ENCODE measurements at regions not wholly inside any gene's neighbourhood (a gene's known extent, or its start where the extent isn't known, plus 50 kb on each side); places are given as distances from the start of the nearest gene placed in this dataset.

GRCh38 chr20:51306081-51306480 lies 236.4 kb downstream of the NFATC2 start:
- FAIRE-seq = no peak
- no peak for DNase-seq (ENCODE audit: insufficient read length, low spot score)

- FAIRE-seq = no peak
These were observed 237.0 kb downstream of the NFATC2 start for GRCh38 chr20:51305316-51306052.

GRCh38 chr20:51303731-51304670 lies 238.5 kb downstream of the NFATC2 start:
- FAIRE-seq = no peak
- DNase-seq (ENCODE audit: insufficient read length, low spot score) = no peak

More at GRCh38 chr20:51305316-51306052, 237.0 kb downstream of the NFATC2 start:
- DNase-seq (ENCODE audit: insufficient read length, low spot score) = no peak

- DNase-seq (ENCODE audit: insufficient read length, low spot score) (no peak), FAIRE-seq (no peak)
These were observed 241.5 kb downstream of the NFATC2 start for GRCh38 chr20:51301026-51301425.

- no peak for FAIRE-seq
These were observed 242.4 kb downstream of the NFATC2 start for GRCh38 chr20:51300104-51300503.

GRCh38 chr20:51299413-51299812 lies 243.1 kb downstream of the NFATC2 start:
- DNase-seq (ENCODE audit: insufficient read length, low spot score) (no peak), FAIRE-seq (no peak)

More at GRCh38 chr20:51300104-51300503, 242.4 kb downstream of the NFATC2 start:
- DNase-seq (ENCODE audit: insufficient read length, low spot score) = no peak

- FAIRE-seq (no peak), DNase-seq (ENCODE audit: insufficient read length, low spot score) (no peak)
These were observed 244.3 kb downstream of the NFATC2 start for GRCh38 chr20:51298141-51298749.

GRCh38 chr20:51287628-51288413 lies 254.7 kb downstream of the NFATC2 start:
- DNase-seq (ENCODE audit: insufficient read length, low spot score) (no peak), FAIRE-seq (no peak)

GRCh38 chr20:51286758-51287157 lies 255.8 kb downstream of the NFATC2 start:
- DNase-seq (ENCODE audit: insufficient read length, low spot score) (no peak), FAIRE-seq (no peak)

GRCh38 chr20:51285684-51286083 lies 256.8 kb downstream of the NFATC2 start:
- DNase-seq (ENCODE audit: insufficient read length, low spot score) (no peak), FAIRE-seq (no peak)

- no peak for FAIRE-seq
These were observed 257.6 kb downstream of the NFATC2 start for GRCh38 chr20:51284871-51285270.

GRCh38 chr20:51284176-51284575 lies 258.3 kb downstream of the NFATC2 start:
- FAIRE-seq = no peak

More at GRCh38 chr20:51284871-51285270, 257.6 kb downstream of the NFATC2 start:
- DNase-seq (ENCODE audit: insufficient read length, low spot score) = no peak

GRCh38 chr20:51281521-51281920 lies 258.6 kb upstream of the KCNG1 start:
- FAIRE-seq (no peak), DNase-seq (ENCODE audit: insufficient read length, low spot score) (no peak)

More at GRCh38 chr20:51284176-51284575, 258.3 kb downstream of the NFATC2 start:
- DNase-seq (ENCODE audit: insufficient read length, low spot score) = no peak

GRCh38 chr20:51280047-51280446 lies 257.1 kb upstream of the KCNG1 start:
- FAIRE-seq = no peak
- no peak for DNase-seq (ENCODE audit: insufficient read length, low spot score)

- DNase-seq (ENCODE audit: insufficient read length, low spot score) = no peak
These were observed 255.1 kb upstream of the KCNG1 start for GRCh38 chr20:51277961-51278360.

GRCh38 chr20:51276296-51276695 lies 253.4 kb upstream of the KCNG1 start:
- DNase-seq (ENCODE audit: insufficient read length, low spot score) (no peak), FAIRE-seq (no peak)

More at GRCh38 chr20:51277961-51278360, 255.1 kb upstream of the KCNG1 start:
- FAIRE-seq = no peak

GRCh38 chr20:51275826-51276225 lies 252.9 kb upstream of the KCNG1 start:
- FAIRE-seq (no peak), DNase-seq (ENCODE audit: insufficient read length, low spot score) (no peak)

- FAIRE-seq (no peak), DNase-seq (ENCODE audit: insufficient read length, low spot score) (no peak)
These were observed 252.3 kb upstream of the KCNG1 start for GRCh38 chr20:51275181-51275580.

GRCh38 chr20:51272401-51272800 lies 249.5 kb upstream of the KCNG1 start:
- no peak for FAIRE-seq
- no peak for DNase-seq (ENCODE audit: insufficient read length, low spot score)

GRCh38 chr20:51271931-51272330 lies 249.0 kb upstream of the KCNG1 start:
- FAIRE-seq = no peak
- no peak for DNase-seq (ENCODE audit: insufficient read length, low spot score)
